ENCODE measurements at regions not wholly inside any gene's neighbourhood (a gene's known extent, or its start where the extent isn't known, plus 50 kb on each side); places are given as distances from the start of the nearest gene placed in this dataset.
"Not testable (repeated sequence)": the region's sequence is repeated elsewhere in the genome, so short reads cannot be mapped to it uniquely, and the experiment has no call there.

DNA sequence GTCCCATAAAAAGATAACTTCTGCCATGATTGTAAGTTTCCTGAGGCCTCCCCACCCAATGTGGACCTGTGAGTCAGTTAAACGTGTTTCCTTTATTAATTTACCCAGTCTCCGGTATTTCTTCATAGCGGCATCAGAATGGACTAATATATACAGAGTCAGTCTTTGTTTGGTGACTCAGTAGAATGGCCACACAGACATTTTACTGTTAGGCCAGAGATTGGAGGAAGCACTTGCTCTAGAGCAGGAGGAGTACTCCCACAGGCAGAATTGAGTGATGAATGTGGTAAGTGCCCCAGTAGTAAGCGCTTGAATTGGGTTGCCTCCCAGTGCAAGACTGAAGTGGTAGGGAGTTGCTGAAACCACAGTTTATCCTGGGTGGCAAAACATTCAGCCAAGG, 149.5 kb upstream of the SMIM30 start:
- no peak for TF ChIP-seq POLR2A (IDR thresholded peaks at IDR 0.05; ENCODE audit: low read length)
- TF ChIP-seq GATA1 (IDR thresholded peaks at IDR 0.05; ENCODE audit: low read depth, low read length), result no peak
- DNase-seq, result no peak

DNA sequence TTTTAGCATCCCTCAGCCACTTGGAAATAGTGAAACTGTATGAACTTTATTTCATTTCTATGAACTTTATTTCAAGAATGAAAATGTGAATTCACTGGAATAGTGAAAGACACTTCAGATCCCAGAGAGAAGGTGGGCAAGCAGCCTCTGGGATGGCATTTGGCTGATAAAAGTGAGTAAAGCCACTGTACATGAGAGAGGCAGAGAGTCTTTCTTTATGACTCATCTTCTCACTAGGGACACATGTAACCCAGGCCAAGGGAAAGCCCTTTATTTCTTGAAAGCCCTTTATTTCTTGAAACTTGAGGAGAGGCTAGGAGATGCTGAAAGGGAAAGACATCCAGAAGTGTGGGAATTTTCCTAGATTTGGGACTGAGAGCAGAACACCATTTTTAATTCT, 148.9 kb upstream of the SMIM30 start:
- no peak for DNase-seq
- no peak for TF ChIP-seq POLR2A (IDR thresholded peaks at IDR 0.05; ENCODE audit: low read length)
- no peak for TF ChIP-seq GATA1 (IDR thresholded peaks at IDR 0.05; ENCODE audit: low read depth, low read length)

GRCh38 chr7:113263749-113264148, 145.4 kb upstream of the SMIM30 start:
- no peak for DNase-seq
- TF ChIP-seq POLR2A (IDR thresholded peaks at IDR 0.05; ENCODE audit: low read length) (no peak), GATA1 (IDR thresholded peaks at IDR 0.05; ENCODE audit: low read depth, low read length) (no peak)

GRCh38 chr7:113263215-113263742, 144.9 kb upstream of the SMIM30 start:
- DNase-seq, result not testable (repeated sequence)

DNA sequence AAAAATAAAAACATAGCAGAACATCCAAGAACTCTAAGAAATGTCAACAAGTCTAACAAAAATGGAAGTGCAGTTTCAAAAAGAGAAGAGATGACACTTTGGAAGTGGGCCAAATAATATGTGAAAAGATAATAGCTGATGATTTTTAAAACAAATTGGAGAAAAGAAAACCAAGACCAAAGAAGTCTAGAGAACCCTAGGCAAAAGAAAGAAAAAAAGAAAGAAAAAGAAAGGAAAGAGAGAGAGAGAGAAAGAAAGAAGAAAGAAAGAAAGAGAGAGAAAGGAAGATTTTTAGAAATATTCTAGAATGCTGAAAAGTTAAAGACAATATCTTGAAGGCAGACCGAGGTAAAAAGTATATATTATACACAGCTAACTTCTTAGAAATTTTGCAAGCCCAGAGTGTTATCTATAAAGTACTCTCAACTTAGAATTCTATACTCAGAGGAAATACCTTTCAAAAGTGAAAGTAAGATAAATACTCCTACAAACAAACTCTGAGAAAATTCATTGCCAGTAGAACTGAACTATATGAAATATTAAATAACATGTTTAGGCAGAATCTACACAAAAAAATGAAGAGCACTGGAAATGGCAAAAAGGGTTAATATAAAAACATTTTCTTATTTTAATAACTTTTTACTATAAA, 138.7 kb upstream of the SMIM30 start:
- TF ChIP-seq GATA1 (IDR thresholded peaks at IDR 0.05; ENCODE audit: low read depth, low read length) (no peak), POLR2A (IDR thresholded peaks at IDR 0.05; ENCODE audit: low read length) (no peak)
- DNase-seq, result no peak

GRCh38 chr7:113247198-113247597, 128.8 kb upstream of the SMIM30 start:
- TF ChIP-seq POLR2A (IDR thresholded peaks at IDR 0.05; ENCODE audit: low read length), result no peak
- TF ChIP-seq GATA1 (IDR thresholded peaks at IDR 0.05; ENCODE audit: low read depth, low read length), result no peak
- DNase-seq, result no peak

DNA sequence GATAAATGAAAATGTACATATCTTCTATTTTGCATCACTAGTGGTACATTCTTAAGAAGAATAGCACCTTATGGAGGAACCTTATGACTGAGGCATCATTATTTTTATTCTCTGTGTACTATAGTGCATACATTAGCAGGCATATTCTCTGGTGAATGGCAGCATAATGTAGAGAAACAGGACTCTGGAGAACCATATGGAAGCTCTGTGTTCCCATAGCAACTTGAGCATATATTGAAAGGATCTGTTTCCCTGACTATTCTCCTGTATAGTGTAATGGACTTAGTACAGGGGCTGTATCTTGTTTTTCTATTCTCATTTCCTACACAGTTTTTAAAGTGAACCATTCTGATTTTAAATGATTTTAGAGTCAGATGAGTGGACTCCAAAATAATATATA, 128.4 kb upstream of the SMIM30 start:
- TF ChIP-seq GATA1 (IDR thresholded peaks at IDR 0.05; ENCODE audit: low read depth, low read length) (no peak), POLR2A (IDR thresholded peaks at IDR 0.05; ENCODE audit: low read length) (no peak)
- no peak for DNase-seq

- no peak for DNase-seq
- TF ChIP-seq POLR2A (IDR thresholded peaks at IDR 0.05; ENCODE audit: low read length), result no peak
Measured at GRCh38 chr7:113232885-113233284, 114.5 kb upstream of the SMIM30 start.

DNA sequence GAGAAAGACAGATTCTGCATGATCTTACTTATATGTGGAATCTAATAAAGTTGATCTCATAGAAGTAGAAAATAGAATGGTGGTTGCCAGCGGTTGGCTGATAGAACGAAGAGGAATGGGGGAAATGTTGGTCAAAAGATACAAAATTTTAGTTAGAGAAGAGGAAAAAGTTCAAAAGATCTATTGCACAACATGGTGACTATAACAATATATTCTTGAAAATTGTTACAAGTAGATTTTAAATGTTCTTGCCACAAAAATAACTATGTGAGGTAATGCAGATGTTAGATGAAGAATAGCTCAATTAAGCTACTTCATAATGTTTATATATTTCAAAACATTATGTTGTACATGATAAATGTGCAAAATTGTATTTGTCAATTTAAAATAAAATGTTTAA, 112.3 kb upstream of the SMIM30 start:
- no peak for TF ChIP-seq GATA1 (IDR thresholded peaks at IDR 0.05; ENCODE audit: low read depth, low read length)
- DNase-seq, result no peak

- DNase-seq, result no peak
- TF ChIP-seq GATA1 (IDR thresholded peaks at IDR 0.05; ENCODE audit: low read depth, low read length) (no peak), POLR2A (IDR thresholded peaks at IDR 0.05; ENCODE audit: low read length) (no peak)
Measured at GRCh38 chr7:113217314-113217713, 99.0 kb upstream of the SMIM30 start.

DNA sequence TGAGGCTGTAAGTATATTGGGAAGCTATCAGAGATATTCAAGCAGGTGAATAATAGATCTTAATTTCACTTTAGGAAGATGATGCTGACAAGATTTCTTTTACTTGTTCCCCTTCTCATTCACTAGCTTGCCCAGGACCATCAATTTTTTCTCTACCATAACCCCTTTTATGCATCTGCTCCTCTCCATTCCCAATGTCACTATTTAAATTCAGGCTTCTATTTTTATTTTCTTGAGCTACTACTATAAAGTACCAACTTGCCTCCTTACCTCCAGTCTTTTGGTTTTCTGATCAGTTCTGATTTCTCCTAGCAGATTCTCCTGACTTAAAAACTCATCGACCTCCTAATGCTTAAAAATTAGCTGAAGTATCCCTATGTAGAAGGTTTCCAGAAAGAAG, 97.7 kb upstream of the SMIM30 start:
- no peak for DNase-seq
- no peak for TF ChIP-seq GATA1 (IDR thresholded peaks at IDR 0.05; ENCODE audit: low read depth, low read length)
- TF ChIP-seq POLR2A (IDR thresholded peaks at IDR 0.05; ENCODE audit: low read length), result no peak

DNA sequence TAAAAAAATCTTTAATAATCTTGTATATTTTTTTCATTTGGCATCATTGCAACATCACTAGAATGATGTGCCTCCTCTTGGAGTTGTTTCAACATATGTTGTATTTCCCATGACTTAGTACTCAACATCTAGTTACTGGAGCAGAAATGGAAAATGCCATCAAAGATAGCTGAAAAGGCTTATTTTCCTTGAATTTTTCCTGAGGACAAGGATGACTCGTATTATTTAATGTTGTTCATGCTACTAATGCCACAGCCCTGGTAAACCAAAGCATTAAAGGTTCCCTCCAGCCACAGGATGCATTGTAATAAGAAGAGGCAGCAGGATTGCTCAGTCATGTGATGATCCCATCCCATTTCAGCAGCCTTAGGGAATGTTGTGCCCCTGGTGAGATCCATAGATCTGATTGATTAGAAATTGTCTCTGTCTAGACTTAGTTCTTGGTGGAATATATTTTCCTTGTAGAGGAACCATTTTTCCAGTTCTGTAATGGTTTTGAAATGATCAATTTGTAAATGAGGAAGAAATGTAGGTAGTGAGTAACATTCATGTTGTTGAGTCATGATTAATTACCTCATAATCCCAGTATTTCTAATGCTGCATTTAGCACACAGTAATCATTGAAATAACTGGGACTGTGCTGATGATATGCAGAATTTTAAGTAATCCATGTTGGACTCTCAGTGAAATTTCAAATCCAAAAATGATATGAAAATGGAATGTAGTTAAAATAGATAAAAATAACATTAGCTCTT, 91.3 kb upstream of the SMIM30 start:
- TF ChIP-seq POLR2A (IDR thresholded peaks at IDR 0.05; ENCODE audit: low read length) (no peak), GATA1 (IDR thresholded peaks at IDR 0.05; ENCODE audit: low read depth, low read length) (no peak)
- no peak for DNase-seq

- TF ChIP-seq GATA1 (IDR thresholded peaks at IDR 0.05; ENCODE audit: low read depth, low read length), result no peak
- TF ChIP-seq POLR2A (IDR thresholded peaks at IDR 0.05; ENCODE audit: low read length), result no peak
- no peak for DNase-seq
Measured at GRCh38 chr7:113207931-113208330, 89.6 kb upstream of the SMIM30 start.

GRCh38 chr7:113207441-113207840, 89.1 kb upstream of the SMIM30 start:
- no peak for DNase-seq
- TF ChIP-seq POLR2A (IDR thresholded peaks at IDR 0.05; ENCODE audit: low read length) (no peak), GATA1 (IDR thresholded peaks at IDR 0.05; ENCODE audit: low read depth, low read length) (no peak)

GRCh38 chr7:113204415-113204814, 86.1 kb upstream of the SMIM30 start:
- DNase-seq, result no peak
- no peak for TF ChIP-seq GATA1 (IDR thresholded peaks at IDR 0.05; ENCODE audit: low read depth, low read length)
- TF ChIP-seq POLR2A (IDR thresholded peaks at IDR 0.05; ENCODE audit: low read length), result no peak
